Hepatocyte (in vitro differentiated cells): ENCODE measurements at regions not wholly inside any gene's neighbourhood (a gene's known extent, or its start where the extent isn't known, plus 50 kb on each side); places are given as distances from the start of the nearest gene placed in this dataset.

ENCODE experiments used
- DNase-seq: peaks from one replicate; pipeline ENCODE4 v3.0.0-alpha.2; 2016; ENCODE audit warnings: low spot score
- H2AFZ ChIP-seq: fragments of 200-600 bp; sonication (generic); 2 replicates; pipeline ENCODE4 v1.6.0; 2016; ENCODE audit warnings: antibody characterized with exemption, mild to moderate bottlenecking
- H3K27ac ChIP-seq: fragments of 200-600 bp; sonication (generic); 2 replicates; pipeline ENCODE4 v1.5.1; 2016; ENCODE audit warnings: mild to moderate bottlenecking
- H3K27me3 ChIP-seq: fragments of 200-600 bp; sonication (generic); 2 replicates; pipeline ENCODE4 v1.6.1; 2016
- H3K36me3 ChIP-seq: fragments of 200-600 bp; sonication (generic); replicated peaks from 2 replicates; pipeline ENCODE4 v1.5.1; 2016; ENCODE audit warnings: low read depth; ENCODE audit not compliant: insufficient read depth
- H3K4me1 ChIP-seq: fragments of 200-600 bp; sonication (generic); 2 replicates; pipeline ENCODE4 v1.5.1; 2016; ENCODE audit warnings: mild to moderate bottlenecking, moderate library complexity; ENCODE audit not compliant: insufficient read depth
- H3K4me2 ChIP-seq: fragments of 200-600 bp; sonication (generic); 2 replicates; pipeline ENCODE4 v1.6.0; 2016
- H3K4me3 ChIP-seq: fragments of 200-600 bp; sonication (generic); 2 replicates; pipeline ENCODE4 v1.5.1; 2016; ENCODE audit warnings: mild to moderate bottlenecking
- H3K79me2 ChIP-seq: fragments of 200-600 bp; sonication (generic); 2 replicates; pipeline ENCODE4 v1.6.0; 2017; ENCODE audit warnings: mild to moderate bottlenecking
- H3K9me2 ChIP-seq: fragments of 200-600 bp; sonication (generic); replicated peaks from 2 replicates; pipeline ENCODE4 v1.6.0; 2017; ENCODE audit warnings: mild to moderate bottlenecking; ENCODE audit not compliant: insufficient read depth
- H3K9me3 ChIP-seq: fragments of 200-600 bp; sonication (generic); 2 replicates; pipeline ENCODE4 v1.5.1; 2016; ENCODE audit warnings: low read depth, mild to moderate bottlenecking
- H4K20me1 ChIP-seq: fragments of 200-600 bp; sonication (generic); 2 replicates; pipeline ENCODE4 v1.6.0; 2016; ENCODE audit warnings: mild to moderate bottlenecking; ENCODE audit not compliant: insufficient read depth, poor library complexity, severe bottlenecking
- EZH2 ChIP-seq: fragments of 200-600 bp; sonication (generic); IDR thresholded peaks from 2 replicates; pipeline ENCODE4 v1.6.1; 2016; ENCODE audit warnings: antibody characterized with exemption, mild to moderate bottlenecking, borderline replicate concordance
- EZH2phosphoT487 ChIP-seq: fragments of 200-600 bp; sonication (generic); IDR thresholded peaks from one replicate; pipeline ENCODE4 v1.6.1; 2018; ENCODE audit warnings: antibody characterized with exemption, mild to moderate bottlenecking, low read depth, moderate library complexity; ENCODE audit not compliant: unreplicated experiment, severe bottlenecking
- WGBS: methylation state at CpG from one replicate; pipeline ENCODE4 v1.1.6; 2016; ENCODE audit warnings: low lambda C conversion rate; ENCODE audit errors: missing lambda C conversion rate; 5-methylcytosine and 5-hydroxymethylcytosine counted together
- TF ChIP-seq, protein P1 (sequence below): fragments of 200-600 bp; sonication (generic); IDR thresholded peaks from 2 replicates; pipeline ENCODE4 v1.5.1; 2016; ENCODE audit warnings: antibody characterized with exemption, mild to moderate bottlenecking; ENCODE audit not compliant: poor library complexity

DNA sequence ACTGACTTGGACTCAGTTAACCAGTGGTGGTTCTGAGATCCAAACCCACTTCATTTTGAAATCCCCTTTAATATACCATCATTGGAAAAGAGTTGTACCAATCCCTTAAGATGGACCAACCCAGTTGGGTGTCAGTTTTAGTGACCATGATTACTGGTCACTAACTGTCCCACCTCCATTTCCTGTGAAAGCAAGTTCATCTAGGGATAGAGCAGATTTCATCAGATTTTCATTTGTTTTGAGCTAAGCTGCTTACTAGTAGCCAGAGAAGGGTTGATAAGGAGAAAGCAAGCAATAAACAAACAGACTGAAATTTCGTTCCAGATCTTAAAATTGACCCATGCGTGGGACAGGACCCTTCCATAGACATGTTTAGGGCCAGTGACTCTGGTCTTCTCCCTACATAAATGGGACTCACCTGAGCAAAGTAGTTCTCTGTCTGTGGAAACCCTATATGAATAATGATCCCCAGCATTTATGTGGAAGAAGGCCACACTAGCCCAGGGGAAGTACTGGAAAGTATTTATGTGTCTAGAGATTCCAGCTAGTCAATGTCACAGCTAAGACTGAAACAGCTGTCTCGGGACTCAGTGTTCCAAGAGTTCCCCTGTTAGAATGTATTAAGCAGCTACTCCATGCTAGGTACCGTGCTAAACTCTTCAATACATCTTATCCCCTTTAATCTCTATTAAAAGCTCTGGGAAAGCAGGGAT lies 196.0 kb upstream of the BCL6 start:
- Histone ChIP-seq H3K79me2 (no peaks in the 10 kb centered on the region), H3K27ac (no peak overlapping the region), H3K4me3 (no peak overlapping the region), H4K20me1 (no peaks in the 10 kb centered on the region), H2AFZ (no peak overlapping the region), H3K4me2 (no peak overlapping the region), H3K36me3 (no peaks in the 10 kb centered on the region), H3K9me3 (no peaks in the 10 kb centered on the region), H3K4me1 (peaks cover 2% of the 10 kb centered on the region), H3K27me3 (no peaks in the 10 kb centered on the region), H3K9me2 (no peaks in the 10 kb centered on the region)
- TF ChIP-seq, protein P1, sequence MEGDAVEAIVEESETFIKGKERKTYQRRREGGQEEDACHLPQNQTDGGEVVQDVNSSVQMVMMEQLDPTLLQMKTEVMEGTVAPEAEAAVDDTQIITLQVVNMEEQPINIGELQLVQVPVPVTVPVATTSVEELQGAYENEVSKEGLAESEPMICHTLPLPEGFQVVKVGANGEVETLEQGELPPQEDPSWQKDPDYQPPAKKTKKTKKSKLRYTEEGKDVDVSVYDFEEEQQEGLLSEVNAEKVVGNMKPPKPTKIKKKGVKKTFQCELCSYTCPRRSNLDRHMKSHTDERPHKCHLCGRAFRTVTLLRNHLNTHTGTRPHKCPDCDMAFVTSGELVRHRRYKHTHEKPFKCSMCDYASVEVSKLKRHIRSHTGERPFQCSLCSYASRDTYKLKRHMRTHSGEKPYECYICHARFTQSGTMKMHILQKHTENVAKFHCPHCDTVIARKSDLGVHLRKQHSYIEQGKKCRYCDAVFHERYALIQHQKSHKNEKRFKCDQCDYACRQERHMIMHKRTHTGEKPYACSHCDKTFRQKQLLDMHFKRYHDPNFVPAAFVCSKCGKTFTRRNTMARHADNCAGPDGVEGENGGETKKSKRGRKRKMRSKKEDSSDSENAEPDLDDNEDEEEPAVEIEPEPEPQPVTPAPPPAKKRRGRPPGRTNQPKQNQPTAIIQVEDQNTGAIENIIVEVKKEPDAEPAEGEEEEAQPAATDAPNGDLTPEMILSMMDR = no peak
- TF ChIP-seq EZH2 (no peak), EZH2phosphoT487 (no peak)
- WGBS = 83% methylated on average over 4 of the region's 4 CpGs
- no peak for DNase-seq

DNA sequence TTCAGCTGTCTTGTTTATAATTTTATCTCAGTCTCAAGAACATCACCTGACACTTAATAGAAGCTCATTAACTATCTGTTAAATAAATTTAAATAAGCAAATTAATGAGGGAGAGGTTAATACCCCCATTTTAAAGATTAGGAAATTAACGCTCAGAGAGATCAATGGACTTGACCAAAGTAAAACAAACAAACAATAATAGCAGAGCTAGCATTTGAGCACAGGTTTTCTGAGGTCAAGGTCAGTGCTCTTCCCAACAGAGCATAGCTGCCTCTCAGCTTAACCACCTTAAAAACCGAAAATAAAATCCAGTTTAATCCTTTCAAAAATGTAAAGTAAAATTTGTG lies 196.6 kb upstream of the BCL6 start:
- Histone ChIP-seq H3K9me2 (no peaks in the 10 kb centered on the region), H2AFZ (no peak overlapping the region), H3K9me3 (no peaks in the 10 kb centered on the region), H3K4me2 (no peak overlapping the region), H3K79me2 (no peaks in the 10 kb centered on the region), H3K27me3 (no peaks in the 10 kb centered on the region), H4K20me1 (no peaks in the 10 kb centered on the region), H3K36me3 (no peaks in the 10 kb centered on the region), H3K4me3 (no peak overlapping the region), H3K4me1 (peaks cover 6% of the 10 kb centered on the region), H3K27ac (no peak overlapping the region)
- TF ChIP-seq, protein P1 = no peak
- no peak for TF ChIP-seq EZH2phosphoT487
- TF ChIP-seq EZH2 = no peak
- no peak for DNase-seq
- WGBS = 69% methylated on average over 2 of the region's 2 CpGs

DNA sequence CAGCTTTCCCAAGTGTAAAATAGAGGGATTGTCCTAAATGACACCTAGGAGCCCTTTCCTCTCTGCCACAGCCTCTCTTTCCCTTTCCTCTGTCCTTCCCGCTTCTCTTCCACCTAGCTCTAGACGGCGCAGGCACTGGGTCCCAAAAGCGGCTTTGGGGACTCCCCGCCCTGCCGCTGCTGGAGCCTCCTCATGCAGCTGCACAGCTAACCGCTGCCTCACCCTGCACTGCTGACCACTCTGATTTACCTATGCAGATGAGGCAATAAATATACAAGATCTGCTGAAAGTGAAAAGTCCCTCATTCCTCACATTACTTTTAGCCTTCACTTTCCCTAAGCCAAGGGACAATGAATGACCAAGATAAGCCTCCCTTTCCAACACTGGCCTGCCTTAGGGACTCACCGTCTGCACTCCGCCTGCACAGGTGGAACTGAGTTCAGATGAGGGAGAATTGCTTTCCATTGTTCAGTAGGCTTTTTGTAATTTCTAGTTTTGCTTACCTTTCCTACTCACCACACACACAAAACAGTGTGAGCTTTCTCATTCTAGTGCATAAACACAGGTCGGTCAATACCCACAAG lies 197.5 kb upstream of the BCL6 start:
- Histone ChIP-seq H3K27me3 (no peaks in the 10 kb centered on the region), H3K36me3 (no peaks in the 10 kb centered on the region), H2AFZ (no peak overlapping the region), H3K9me2 (no peaks in the 10 kb centered on the region), H3K4me1 (peaks cover 6% of the 10 kb centered on the region), H3K79me2 (no peaks in the 10 kb centered on the region), H3K27ac (no peak overlapping the region), H3K4me3 (no peak overlapping the region), H3K9me3 (no peaks in the 10 kb centered on the region), H3K4me2 (no peak overlapping the region), H4K20me1 (no peaks in the 10 kb centered on the region)
- 96% methylated on average over 10 of the region's 10 CpGs for WGBS
- DNase-seq = no peak
- TF ChIP-seq EZH2 (no peak), EZH2phosphoT487 (no peak)
- TF ChIP-seq, protein P1 = no peak
